RWPE1 (cell line): ENCODE measurements at regions not wholly inside any gene's neighbourhood (a gene's known extent, or its start where the extent isn't known, plus 50 kb on each side); places are given as distances from the start of the nearest gene placed in this dataset.

Source experiments
- CTCF ChIA-PET: fragments of 350-600 bp; sonication (Branson Sonifier 250); formaldehyde crosslinking; extraction: SDS; loops from one replicate; lab custom pipeline; 2021; lab: Yijun Ruan, JAX
- POLR2A ChIA-PET: fragments of 400-600 bp; formaldehyde crosslinking; extraction: SDS; loops from one replicate; lab custom pipeline; 2020; ENCODE audit warnings: antibody characterized with exemption; ENCODE audit not compliant: low non-redundant PET; lab: Yijun Ruan, JAX
- DNase-seq: peaks from one replicate; pipeline ENCODE4 v3.0.0; 2012; ENCODE audit warnings: low spot score
- H3K27ac ChIP-seq: fragments of 450-650 bp; 2 replicates; pipeline ENCODE4 v1.5.1; 2017
- CTCF ChIP-seq: fragments of 450-650 bp; conservative IDR thresholded peaks from 2 replicates; pipeline ENCODE4 v1.5.1; 2017; ENCODE audit warnings: low read depth, mild to moderate bottlenecking

DNA sequence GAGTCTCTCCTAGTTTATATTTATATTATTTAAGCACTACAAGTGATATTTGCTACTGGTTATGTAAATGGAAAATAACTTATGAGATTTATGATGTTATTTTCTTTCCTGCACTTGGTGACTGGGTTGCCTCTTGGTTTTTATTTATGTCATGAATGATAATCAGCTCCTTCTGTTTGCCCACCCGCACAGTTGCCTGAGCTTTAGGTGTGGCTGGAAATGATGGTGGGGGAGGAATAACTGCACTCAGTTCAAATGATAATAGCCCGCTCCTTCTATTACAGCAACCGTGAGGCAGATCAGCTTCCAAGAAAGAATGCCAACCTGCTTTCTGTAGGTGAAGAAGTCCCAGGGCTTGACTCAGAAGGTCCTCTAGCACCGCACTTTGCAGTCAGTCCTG lies 190.2 kb upstream of the CAND1 start:
- H3K27ac ChIP-seq: no peak overlapping the region
- CTCF ChIA-PET: interaction anchor here (0.6 kb wide), 2 partner anchors 12 to 82 kb away, joined by 3 to 6 read pairs; no protein-coding TSS in a partner anchor
- DNase-seq: no peak
- POLR2A ChIA-PET: no interaction called here
- no peak for TF ChIP-seq CTCF

DNA sequence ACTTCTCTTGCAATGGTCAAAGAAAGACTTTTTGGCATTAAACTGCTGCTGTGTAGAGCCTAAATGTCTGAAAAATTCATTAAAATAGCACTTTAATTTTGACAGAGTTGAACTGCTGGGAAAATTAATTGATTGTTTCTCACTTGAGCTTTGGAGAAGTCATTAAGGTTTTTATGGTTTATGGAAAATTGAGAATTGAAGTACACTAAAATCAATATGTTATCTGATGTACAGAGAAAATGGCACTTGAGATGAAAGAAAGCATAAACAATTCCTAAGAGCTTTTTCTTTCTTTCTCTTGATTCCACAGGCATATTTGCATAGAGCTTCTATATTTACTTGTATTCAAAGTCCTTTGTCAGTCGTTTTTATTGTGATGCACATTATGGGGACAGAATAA lies 188.5 kb upstream of the CAND1 start:
- no peak overlapping the region for H3K27ac ChIP-seq
- ChIA-PET CTCF (no interaction called here), POLR2A (no interaction called here)

GRCh38 chr12:67082221-67082620 lies 186.9 kb upstream of the CAND1 start:
- CTCF ChIA-PET: interaction anchor here (0.6 kb wide), 1 partner anchor 29 kb away, joined by 3 read pairs; no protein-coding TSS in a partner anchor
- POLR2A ChIA-PET: no interaction called here
- H3K27ac ChIP-seq: peak overlapping the region; percentile 74
- TF ChIP-seq CTCF: no peak
- DNase-seq: peak; percentile 45

More for the DNA sequence above, 188.5 kb upstream of the CAND1 start:
- TF ChIP-seq CTCF: no peak
- no peak for DNase-seq

DNA sequence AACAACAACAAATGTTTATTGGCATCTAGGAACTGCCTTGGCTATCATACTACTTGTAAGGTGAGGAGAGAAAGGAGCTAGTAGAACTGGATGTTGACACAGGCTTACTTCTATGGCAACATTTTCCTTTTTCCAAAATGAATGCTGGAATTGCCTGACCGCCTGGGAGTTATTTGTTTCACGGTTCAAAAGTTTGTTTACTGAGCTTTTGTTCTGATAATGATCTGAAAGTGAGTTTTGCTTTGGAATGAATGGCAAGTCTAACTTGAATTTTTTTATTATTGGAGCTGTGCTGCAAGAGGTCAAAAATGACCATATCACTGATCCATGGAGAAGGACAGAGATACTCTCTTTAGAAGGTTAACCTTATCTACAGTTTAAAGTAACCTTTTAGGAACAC lies 183.5 kb upstream of the CAND1 start:
- no peak for TF ChIP-seq CTCF
- no peak overlapping the region for H3K27ac ChIP-seq
- no peak for DNase-seq
- ChIA-PET CTCF (interaction anchor here (0.7 kb wide), 2 partner anchors 46 to 1320 kb away, joined by 3 read pairs; no protein-coding TSS in a partner anchor), POLR2A (no interaction called here)

DNA sequence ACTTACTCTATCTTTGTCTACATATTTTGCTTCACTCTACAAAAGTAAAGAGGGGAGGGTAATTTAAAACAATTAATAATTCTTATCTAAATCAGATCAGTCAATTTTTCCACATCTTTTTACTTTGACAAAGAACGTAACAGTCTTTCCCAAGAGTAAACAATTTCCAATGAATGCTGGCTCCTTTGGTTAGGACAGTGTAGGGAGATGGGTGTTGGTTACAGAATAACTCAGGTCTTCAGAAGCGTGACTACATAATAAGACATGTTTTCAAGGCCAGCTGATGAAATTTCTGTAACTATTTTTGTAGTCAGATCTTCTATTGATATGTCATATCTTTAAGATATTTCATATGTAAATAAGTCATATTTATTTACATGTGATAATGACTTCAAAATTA lies 183.0 kb upstream of the CAND1 start:
- TF ChIP-seq CTCF: no peak
- DNase-seq: no peak
- ChIA-PET POLR2A (no interaction called here), CTCF (interaction anchor here (0.7 kb wide), 2 partner anchors 46 to 1320 kb away, joined by 3 read pairs; no protein-coding TSS in a partner anchor)
- H3K27ac ChIP-seq: no peak overlapping the region

- no peak overlapping the region for H3K27ac ChIP-seq
- TF ChIP-seq CTCF: no peak
- DNase-seq: no peak
- CTCF ChIA-PET: no interaction called here
- POLR2A ChIA-PET: no interaction called here
Observed at GRCh38 chr12:67088401-67089118, 180.6 kb upstream of the CAND1 start.
